Adrenal gland (tissue), 5 donors: ENCODE measurements at regions not wholly inside any gene's neighbourhood (a gene's known extent, or its start where the extent isn't known, plus 50 kb on each side); places are given as distances from the start of the nearest gene placed in this dataset.

ENCODE experiments used
- POLR2A ChIP-seq, 2 donors: fragments of 450-650 bp; IDR thresholded peaks; one replicate each; pipeline ENCODE4 v1.6.1; 2017; ENCODE audit warnings: antibody characterized with exemption in 2 of 2, mild to moderate bottlenecking in 2 of 2, moderate library complexity in 1 of 2
- TF ChIP-seq, protein P1 (sequence below), 6 experiments: fragments of 450-650 bp in 4 of 6; fragments of 200-600 bp in 2 of 6; sonication (generic) in 1 of 6; IDR thresholded peaks; 1 replicate in 5 of 6; 2 replicates in 1 of 6; pipeline versions ENCODE4 v1.5.1 to v1.8.0; 2016 to 2021; ENCODE audit warnings: antibody characterized with exemption in 6 of 6, mild to moderate bottlenecking in 2 of 6, moderate library complexity in 1 of 6
- donor health status: DM: no; HTN: no; CAD: no.

DNA sequence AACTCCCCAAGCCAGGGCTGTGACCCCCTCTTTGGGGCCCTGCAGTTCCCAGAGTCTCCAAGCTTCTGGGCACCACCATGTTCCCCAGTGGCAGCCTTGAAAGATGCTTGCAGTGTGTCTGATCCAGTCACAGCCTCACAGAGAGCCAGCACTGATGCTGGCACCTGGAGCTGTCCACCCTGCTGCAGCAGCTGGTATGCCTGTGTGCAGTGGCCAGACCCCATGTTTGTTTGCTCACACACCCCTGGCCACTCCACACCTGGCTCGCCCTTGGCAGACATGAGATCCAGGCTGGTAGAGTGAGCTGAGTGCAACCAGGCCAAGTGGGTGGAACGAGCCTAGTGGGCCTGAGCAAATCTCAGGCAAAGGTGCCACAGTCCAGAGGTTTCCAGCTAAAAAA, 106.0 kb downstream of the C9orf50 start:
- TF ChIP-seq, protein P1, sequence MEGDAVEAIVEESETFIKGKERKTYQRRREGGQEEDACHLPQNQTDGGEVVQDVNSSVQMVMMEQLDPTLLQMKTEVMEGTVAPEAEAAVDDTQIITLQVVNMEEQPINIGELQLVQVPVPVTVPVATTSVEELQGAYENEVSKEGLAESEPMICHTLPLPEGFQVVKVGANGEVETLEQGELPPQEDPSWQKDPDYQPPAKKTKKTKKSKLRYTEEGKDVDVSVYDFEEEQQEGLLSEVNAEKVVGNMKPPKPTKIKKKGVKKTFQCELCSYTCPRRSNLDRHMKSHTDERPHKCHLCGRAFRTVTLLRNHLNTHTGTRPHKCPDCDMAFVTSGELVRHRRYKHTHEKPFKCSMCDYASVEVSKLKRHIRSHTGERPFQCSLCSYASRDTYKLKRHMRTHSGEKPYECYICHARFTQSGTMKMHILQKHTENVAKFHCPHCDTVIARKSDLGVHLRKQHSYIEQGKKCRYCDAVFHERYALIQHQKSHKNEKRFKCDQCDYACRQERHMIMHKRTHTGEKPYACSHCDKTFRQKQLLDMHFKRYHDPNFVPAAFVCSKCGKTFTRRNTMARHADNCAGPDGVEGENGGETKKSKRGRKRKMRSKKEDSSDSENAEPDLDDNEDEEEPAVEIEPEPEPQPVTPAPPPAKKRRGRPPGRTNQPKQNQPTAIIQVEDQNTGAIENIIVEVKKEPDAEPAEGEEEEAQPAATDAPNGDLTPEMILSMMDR (IDR thresholded peaks at IDR 0.05): no peak
- no peak for TF ChIP-seq POLR2A (IDR thresholded peaks at IDR 0.05)
